Adrenal gland (tissue), 5 donors: ENCODE measurements at regions not wholly inside any gene's neighbourhood (a gene's known extent, or its start where the extent isn't known, plus 50 kb on each side); places are given as distances from the start of the nearest gene placed in this dataset.

Experiments used
- CTCF ChIP-seq, 6 experiments: fragments of 450-650 bp in 4 of 6; fragments of 200-600 bp in 2 of 6; sonication (generic) in 1 of 6; IDR thresholded peaks; 1 replicate in 5 of 6; 2 replicates in 1 of 6; pipeline versions ENCODE4 v1.5.1 to v1.8.0; 2016 to 2021; ENCODE audit warnings: antibody characterized with exemption in 6 of 6, mild to moderate bottlenecking in 2 of 6, moderate library complexity in 1 of 6
- POLR2A ChIP-seq, 2 donors: fragments of 450-650 bp; IDR thresholded peaks; one replicate each; pipeline ENCODE4 v1.6.1; 2017; ENCODE audit warnings: antibody characterized with exemption in 2 of 2, mild to moderate bottlenecking in 2 of 2, moderate library complexity in 1 of 2
- donor health status: DM: no; HTN: no; CAD: no.

DNA sequence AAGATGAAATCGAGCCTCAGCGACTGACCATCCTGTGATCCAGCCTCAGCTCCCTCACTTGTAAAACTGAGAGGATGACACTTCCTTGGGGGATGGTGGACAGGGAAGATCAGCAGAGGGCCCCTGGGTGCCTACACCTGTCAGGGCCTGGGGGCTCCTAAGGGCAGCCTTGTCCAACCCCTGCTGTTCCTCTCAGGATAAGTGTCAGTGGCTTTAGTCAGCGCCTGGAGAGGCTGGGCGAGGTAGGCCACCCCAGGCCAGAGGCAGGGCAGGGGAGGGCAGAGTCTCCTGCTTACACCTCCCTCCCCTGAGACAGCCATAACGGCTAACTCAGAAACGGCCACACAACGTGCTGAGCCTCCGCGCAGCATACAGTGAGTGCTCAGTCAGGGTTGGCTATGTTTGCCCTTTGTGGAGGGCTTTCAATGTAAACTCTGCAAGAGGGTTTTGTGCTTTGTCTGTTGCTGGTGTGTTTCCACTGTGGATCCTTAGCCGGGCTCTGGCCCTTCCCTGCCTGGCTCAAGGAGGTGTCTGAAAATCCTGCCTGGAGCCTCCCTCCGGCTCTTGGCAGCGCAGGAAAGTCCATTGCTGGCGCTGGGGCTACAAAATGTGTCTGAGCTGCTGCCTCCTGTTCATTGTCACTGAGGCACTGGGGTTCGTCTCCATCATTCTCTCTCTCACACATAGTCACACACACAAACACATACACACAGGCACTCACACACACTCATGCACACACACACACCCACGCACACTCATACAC is 588.4 kb downstream of the PTPRU start:
- TF ChIP-seq CTCF (IDR thresholded peaks at IDR 0.05) = no peak
- TF ChIP-seq POLR2A (IDR thresholded peaks at IDR 0.05) = no peak
